ENCODE measurements at regions not wholly inside any gene's neighbourhood (a gene's known extent, or its start where the extent isn't known, plus 50 kb on each side); places are given as distances from the start of the nearest gene placed in this dataset.

- Histone ChIP-seq H3K4me1 (ENCODE audit: control insufficient read depth, insufficient read depth, low read length) (no peaks in the 10 kb centered on the region), H3K4me3 (ENCODE audit: low read length) (no peak overlapping the region), H3K27me3 (ENCODE audit: control insufficient read depth, insufficient read depth) (no peaks in the 10 kb centered on the region), H3K9me3 (ENCODE audit: control insufficient read depth, low read length) (no peaks in the 10 kb centered on the region), H3K27ac (ENCODE audit: low read length) (no peak overlapping the region)
- WGBS = 80% methylated on average over 6 of the region's 6 CpGs
- ATAC-seq (no peak), DNase-seq (no peak)
- intact Hi-C loops (cut with DNase I) = no loop called here
Measured at GRCh38 chr18:56115071-56116015, 523.0 kb downstream of the TXNL1 start.

DNA sequence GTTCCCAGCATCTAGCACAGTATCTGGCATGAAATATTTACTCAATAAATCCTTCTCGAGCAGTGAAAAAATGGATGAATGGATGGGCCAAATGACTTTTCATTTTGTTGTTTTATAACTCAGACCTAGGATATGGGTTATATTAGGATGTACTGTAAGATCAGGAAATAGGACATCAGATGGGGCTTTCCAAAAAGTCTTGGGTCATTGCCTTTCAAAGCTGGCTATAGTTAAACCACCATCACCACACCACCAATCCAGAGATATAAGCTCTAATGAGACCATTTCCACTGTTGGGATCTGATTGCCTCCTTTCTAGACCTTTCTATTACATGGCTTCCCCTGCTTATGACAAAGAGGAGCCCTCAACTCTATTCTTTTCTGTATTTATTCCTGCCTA lies 525.0 kb upstream of the TCF4 start:
- WGBS = 47% methylated on average over 1 of the region's 1 CpG
- Histone ChIP-seq H3K27ac (ENCODE audit: low read length) (no peak overlapping the region), H3K4me3 (ENCODE audit: low read length) (no peak overlapping the region), H3K9me3 (ENCODE audit: control insufficient read depth, low read length) (no peaks in the 10 kb centered on the region), H3K27me3 (ENCODE audit: control insufficient read depth, insufficient read depth) (no peaks in the 10 kb centered on the region), H3K4me1 (ENCODE audit: control insufficient read depth, insufficient read depth, low read length) (no peaks in the 10 kb centered on the region)
- ATAC-seq (no peak), DNase-seq (no peak)
- intact Hi-C loops (cut with DNase I) = no loop called here

- intact Hi-C loops (cut with DNase I) = no loop called here
- Histone ChIP-seq H3K27ac (ENCODE audit: low read length) (no peak overlapping the region), H3K27me3 (ENCODE audit: control insufficient read depth, insufficient read depth) (no peaks in the 10 kb centered on the region), H3K4me1 (ENCODE audit: control insufficient read depth, insufficient read depth, low read length) (no peaks in the 10 kb centered on the region), H3K9me3 (ENCODE audit: control insufficient read depth, low read length) (no peaks in the 10 kb centered on the region), H3K4me3 (ENCODE audit: low read length) (no peak overlapping the region)
- DNase-seq = no peak
- no peak for ATAC-seq
- 67% methylated on average over 6 of the region's 6 CpGs for WGBS
Measured at GRCh38 chr18:56112013-56112749, 524.2 kb upstream of the TCF4 start.

DNA sequence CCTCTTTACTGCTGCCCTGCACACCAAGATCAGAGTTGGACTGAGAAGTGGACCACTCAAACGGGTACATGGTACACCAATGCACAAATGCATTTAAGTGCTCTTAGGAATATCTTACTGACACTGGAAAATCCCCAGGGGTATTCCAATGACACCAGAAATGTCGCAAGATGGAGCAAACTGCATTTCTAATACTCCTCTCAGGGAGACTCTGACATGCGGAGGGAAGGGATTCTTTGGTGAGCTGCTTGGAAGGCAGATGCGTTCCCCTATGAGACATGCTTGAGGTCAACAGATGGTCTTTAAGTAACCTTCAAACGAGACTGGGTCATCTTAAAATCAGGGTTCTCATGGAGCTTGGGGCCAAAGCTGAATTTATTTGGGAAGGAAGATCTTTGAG lies 521.8 kb upstream of the TCF4 start:
- Histone ChIP-seq H3K4me3 (ENCODE audit: low read length) (no peak overlapping the region), H3K27me3 (ENCODE audit: control insufficient read depth, insufficient read depth) (no peaks in the 10 kb centered on the region), H3K9me3 (ENCODE audit: control insufficient read depth, low read length) (no peaks in the 10 kb centered on the region), H3K4me1 (ENCODE audit: control insufficient read depth, insufficient read depth, low read length) (no peaks in the 10 kb centered on the region), H3K27ac (ENCODE audit: low read length) (no peak overlapping the region)
- intact Hi-C loops (cut with DNase I) = no loop called here
- ATAC-seq (no peak), DNase-seq (no peak)
- 87% methylated on average over 5 of the region's 5 CpGs for WGBS

DNA sequence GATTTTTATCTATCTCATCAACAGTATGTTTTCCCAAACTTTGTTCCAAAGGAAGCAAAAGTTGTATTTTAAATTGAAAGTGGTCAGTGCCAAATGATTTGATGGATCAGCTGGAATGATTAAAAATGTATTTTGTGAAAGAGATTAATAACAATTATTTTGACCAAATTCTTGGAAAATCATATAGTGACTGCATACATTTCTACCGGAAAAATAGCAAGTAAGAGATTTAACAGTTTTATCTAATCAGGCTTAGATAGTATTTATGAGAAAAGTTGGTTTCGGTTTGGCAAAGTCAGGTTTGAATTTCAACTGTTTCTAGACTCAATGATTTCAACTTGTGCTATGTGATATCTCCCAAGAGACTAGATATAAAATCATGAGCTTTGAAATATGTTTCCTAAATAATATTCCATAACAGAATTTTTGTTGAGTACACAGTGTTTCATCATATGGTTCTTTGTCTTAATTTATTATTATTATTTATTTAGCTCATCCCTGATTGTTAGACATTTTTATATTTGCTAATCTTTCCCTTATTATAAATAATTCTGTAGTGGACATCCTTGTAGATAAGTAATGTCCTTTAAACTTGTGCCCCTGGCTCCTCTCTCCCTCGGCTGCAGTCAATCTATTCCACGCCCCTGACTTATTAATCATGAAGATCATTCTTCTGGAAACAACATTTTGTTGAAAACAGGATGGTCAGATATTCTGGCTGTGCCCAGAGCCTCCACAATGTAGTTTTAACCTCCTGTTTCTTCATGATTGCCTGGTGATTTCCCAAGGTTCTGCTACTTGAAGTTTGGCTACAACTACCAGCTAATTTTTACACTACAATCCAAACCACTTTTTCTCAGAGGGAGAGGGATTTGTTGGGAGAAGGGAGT lies 520.7 kb upstream of the TCF4 start:
- intact Hi-C loops (cut with DNase I) = no loop called here
- ATAC-seq = no peak

GRCh38 chr18:56107821-56108477 lies 520.0 kb upstream of the TCF4 start:
- WGBS = 71% methylated on average over 5 of the region's 5 CpGs
- no peaks in the 10 kb centered on the region for H3K4me1 ChIP-seq (ENCODE audit: control insufficient read depth, insufficient read depth, low read length)
- H3K27me3 ChIP-seq (ENCODE audit: control insufficient read depth, insufficient read depth) = no peaks in the 10 kb centered on the region
- no peak overlapping the region for H3K4me3 ChIP-seq (ENCODE audit: low read length)
- intact Hi-C loops (cut with DNase I) = no loop called here
- no peak for DNase-seq
- ATAC-seq = no peak
- H3K9me3 ChIP-seq (ENCODE audit: control insufficient read depth, low read length) = no peaks in the 10 kb centered on the region
- no peak overlapping the region for H3K27ac ChIP-seq (ENCODE audit: low read length)

More for the DNA sequence above, 520.7 kb upstream of the TCF4 start:
- Histone ChIP-seq H3K27ac (ENCODE audit: low read length) (no peak overlapping the region), H3K27me3 (ENCODE audit: control insufficient read depth, insufficient read depth) (no peaks in the 10 kb centered on the region), H3K4me1 (ENCODE audit: control insufficient read depth, insufficient read depth, low read length) (no peaks in the 10 kb centered on the region), H3K9me3 (ENCODE audit: control insufficient read depth, low read length) (no peaks in the 10 kb centered on the region), H3K4me3 (ENCODE audit: low read length) (no peak overlapping the region)
- no peak for DNase-seq
- WGBS = 51% methylated on average over 4 of the region's 4 CpGs

DNA sequence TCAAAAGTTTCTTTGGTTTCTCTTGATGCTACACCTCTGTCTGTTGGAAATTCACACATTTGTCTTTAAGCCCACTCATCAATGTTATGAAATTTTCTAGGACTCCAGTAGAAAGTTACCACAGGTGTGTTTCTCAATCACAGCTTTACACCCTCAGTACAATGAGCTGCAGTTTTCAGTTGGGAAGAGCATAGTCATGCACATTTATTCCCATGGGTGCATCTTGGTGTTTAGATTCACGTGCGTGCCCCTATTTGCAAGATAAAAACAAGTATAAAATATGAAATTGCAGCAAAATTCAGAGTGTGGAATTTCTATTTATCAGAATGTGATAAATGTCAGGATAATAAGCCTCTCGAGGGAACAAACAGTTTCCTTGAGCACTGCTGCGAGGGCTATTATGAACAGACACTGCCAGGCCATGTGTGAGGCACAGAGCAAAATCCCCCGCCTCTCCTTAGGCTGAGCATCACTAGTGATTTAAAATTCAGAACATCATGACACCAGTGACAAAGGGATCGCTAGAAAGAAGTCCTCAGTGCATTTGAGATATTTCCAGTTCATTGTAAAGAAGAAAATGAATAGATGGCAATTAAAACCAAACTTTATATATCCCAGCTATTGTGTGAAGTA lies 512.2 kb upstream of the TCF4 start:
- H3K27ac ChIP-seq (ENCODE audit: low read length) = no peak overlapping the region
- H3K27me3 ChIP-seq (ENCODE audit: control insufficient read depth, insufficient read depth) = no peaks in the 10 kb centered on the region
- ATAC-seq = no peak
- DNase-seq = no peak
- H3K4me1 ChIP-seq (ENCODE audit: control insufficient read depth, insufficient read depth, low read length) = no peaks in the 10 kb centered on the region
- H3K4me3 ChIP-seq (ENCODE audit: low read length) = no peak overlapping the region
- intact Hi-C loops (cut with DNase I) = no loop called here
- H3K9me3 ChIP-seq (ENCODE audit: control insufficient read depth, low read length) = no peaks in the 10 kb centered on the region
- 60% methylated on average over 6 of the region's 6 CpGs for WGBS

GRCh38 chr18:56097621-56098020 lies 509.6 kb upstream of the TCF4 start:
- WGBS = 82% methylated on average over 5 of the region's 5 CpGs
- no peak for DNase-seq
- H3K4me1 ChIP-seq (ENCODE audit: control insufficient read depth, insufficient read depth, low read length) = no peaks in the 10 kb centered on the region
- H3K27me3 ChIP-seq (ENCODE audit: control insufficient read depth, insufficient read depth) = no peaks in the 10 kb centered on the region
- no peak overlapping the region for H3K27ac ChIP-seq (ENCODE audit: low read length)
- H3K4me3 ChIP-seq (ENCODE audit: low read length) = no peak overlapping the region
- ATAC-seq = no peak
- no peaks in the 10 kb centered on the region for H3K9me3 ChIP-seq (ENCODE audit: control insufficient read depth, low read length)
- intact Hi-C loops (cut with DNase I) = no loop called here

- H3K27ac ChIP-seq (ENCODE audit: low read length) = no peak overlapping the region
- no peak overlapping the region for H3K4me3 ChIP-seq (ENCODE audit: low read length)
- WGBS = 90% methylated on average over 4 of the region's 4 CpGs
- no peak for DNase-seq
- intact Hi-C loops (cut with DNase I) = no loop called here
- no peaks in the 10 kb centered on the region for H3K9me3 ChIP-seq (ENCODE audit: control insufficient read depth, low read length)
- ATAC-seq = no peak
- H3K4me1 ChIP-seq (ENCODE audit: control insufficient read depth, insufficient read depth, low read length) = no peaks in the 10 kb centered on the region
- H3K27me3 ChIP-seq (ENCODE audit: control insufficient read depth, insufficient read depth) = no peaks in the 10 kb centered on the region
Measured at GRCh38 chr18:56096861-56097260, 508.9 kb upstream of the TCF4 start.

- WGBS = 76% methylated on average over 4 of the region's 4 CpGs
- DNase-seq = no peak
- intact Hi-C loops (cut with DNase I) = no loop called here
Measured at GRCh38 chr18:56089612-56090258, 501.7 kb upstream of the TCF4 start.

More at GRCh38 chr18:56089612-56090258, 501.7 kb upstream of the TCF4 start:
- Histone ChIP-seq H3K4me3 (ENCODE audit: low read length) (no peak overlapping the region), H3K4me1 (ENCODE audit: control insufficient read depth, insufficient read depth, low read length) (no peaks in the 10 kb centered on the region), H3K9me3 (ENCODE audit: control insufficient read depth, low read length) (no peaks in the 10 kb centered on the region), H3K27ac (ENCODE audit: low read length) (no peak overlapping the region), H3K27me3 (ENCODE audit: control insufficient read depth, insufficient read depth) (no peaks in the 10 kb centered on the region)
- no peak for ATAC-seq
